ENCODE measurements at regions not wholly inside any gene's neighbourhood (a gene's known extent, or its start where the extent isn't known, plus 50 kb on each side); places are given as distances from the start of the nearest gene placed in this dataset.

GRCh38 chr6:156336733-156337132 lies 440.4 kb upstream of the ARID1B start:
- no peak for TF ChIP-seq CTCF (IDR thresholded peaks at IDR 0.05)
- no peak for TF ChIP-seq POLR2A (IDR thresholded peaks at IDR 0.05; ENCODE audit: low read depth)
- no peak for TF ChIP-seq EP300 (IDR thresholded peaks at IDR 0.05)

All from esophagus muscularis mucosa (tissue), 4 donors.